ENCODE measurements at regions not wholly inside any gene's neighbourhood (a gene's known extent, or its start where the extent isn't known, plus 50 kb on each side); places are given as distances from the start of the nearest gene placed in this dataset.

- CTCF ChIA-PET, result interaction anchor here (0.6 kb wide), 1 partner anchor 184 kb away, joined by 3 read pairs; no protein-coding TSS in a partner anchor
- no TSS peak for BruUV-seq (replicated peaks)
- no peaks in the 10 kb centered on the region for H3K9me3 ChIP-seq (ENCODE audit: control insufficient read depth, insufficient read depth, low read depth, low read length)
These were observed 330.2 kb downstream of the PIK3R1 start for GRCh38 chr5:68545636-68546295.

DNA sequence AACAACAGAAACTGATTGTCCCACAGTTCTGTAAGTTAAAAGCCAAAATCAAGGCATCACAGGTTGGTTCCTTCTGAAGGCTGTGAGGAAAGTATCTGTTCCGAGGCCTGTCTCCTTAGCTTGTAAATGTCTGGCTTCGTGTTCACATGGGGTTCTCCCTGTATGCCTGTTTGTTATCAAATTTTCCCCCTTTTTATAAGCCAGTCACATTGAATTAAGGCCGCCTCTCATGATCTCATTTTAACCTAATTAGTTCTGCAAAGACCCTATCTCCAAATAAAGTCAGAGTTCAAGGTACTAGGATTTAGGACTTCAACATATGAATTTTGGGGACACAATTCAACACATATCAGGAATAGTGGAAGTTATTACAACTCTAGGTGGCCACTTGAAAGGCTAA lies 331.5 kb downstream of the PIK3R1 start:
- H3K4me1 ChIP-seq (ENCODE audit: control insufficient read depth, insufficient read depth, low read length), result peaks cover 5% of the 10 kb centered on the region; the same call in 1 of the 2 replicates
- DNase-seq (ENCODE audit: low read depth, low spot score) (no peak), ATAC-seq (no peak)
- no peaks in the 10 kb centered on the region for H3K36me3 ChIP-seq (ENCODE audit: control insufficient read depth, insufficient read depth, low read length)
- intact Hi-C loops (cut with micrococcal nuclease; ENCODE audit: unreplicated experiment), result no loop called here
- no peaks in the 10 kb centered on the region for H3K27me3 ChIP-seq (ENCODE audit: control insufficient read depth, insufficient read depth, low read length)
- no peaks in the 10 kb centered on the region for H3K9me3 ChIP-seq (ENCODE audit: control insufficient read depth, insufficient read depth, low read depth, low read length)
- no TSS peak for BruUV-seq (replicated peaks)
- H3K4me3 ChIP-seq (ENCODE audit: low read depth in 2 of 2, low read length in 2 of 2), result no peak overlapping the region
- TF ChIP-seq, protein P1, sequence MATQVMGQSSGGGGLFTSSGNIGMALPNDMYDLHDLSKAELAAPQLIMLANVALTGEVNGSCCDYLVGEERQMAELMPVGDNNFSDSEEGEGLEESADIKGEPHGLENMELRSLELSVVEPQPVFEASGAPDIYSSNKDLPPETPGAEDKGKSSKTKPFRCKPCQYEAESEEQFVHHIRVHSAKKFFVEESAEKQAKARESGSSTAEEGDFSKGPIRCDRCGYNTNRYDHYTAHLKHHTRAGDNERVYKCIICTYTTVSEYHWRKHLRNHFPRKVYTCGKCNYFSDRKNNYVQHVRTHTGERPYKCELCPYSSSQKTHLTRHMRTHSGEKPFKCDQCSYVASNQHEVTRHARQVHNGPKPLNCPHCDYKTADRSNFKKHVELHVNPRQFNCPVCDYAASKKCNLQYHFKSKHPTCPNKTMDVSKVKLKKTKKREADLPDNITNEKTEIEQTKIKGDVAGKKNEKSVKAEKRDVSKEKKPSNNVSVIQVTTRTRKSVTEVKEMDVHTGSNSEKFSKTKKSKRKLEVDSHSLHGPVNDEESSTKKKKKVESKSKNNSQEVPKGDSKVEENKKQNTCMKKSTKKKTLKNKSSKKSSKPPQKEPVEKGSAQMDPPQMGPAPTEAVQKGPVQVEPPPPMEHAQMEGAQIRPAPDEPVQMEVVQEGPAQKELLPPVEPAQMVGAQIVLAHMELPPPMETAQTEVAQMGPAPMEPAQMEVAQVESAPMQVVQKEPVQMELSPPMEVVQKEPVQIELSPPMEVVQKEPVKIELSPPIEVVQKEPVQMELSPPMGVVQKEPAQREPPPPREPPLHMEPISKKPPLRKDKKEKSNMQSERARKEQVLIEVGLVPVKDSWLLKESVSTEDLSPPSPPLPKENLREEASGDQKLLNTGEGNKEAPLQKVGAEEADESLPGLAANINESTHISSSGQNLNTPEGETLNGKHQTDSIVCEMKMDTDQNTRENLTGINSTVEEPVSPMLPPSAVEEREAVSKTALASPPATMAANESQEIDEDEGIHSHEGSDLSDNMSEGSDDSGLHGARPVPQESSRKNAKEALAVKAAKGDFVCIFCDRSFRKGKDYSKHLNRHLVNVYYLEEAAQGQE (IDR thresholded peaks at IDR 0.05; ENCODE audit: insufficient read depth in 1 of 2, low read depth in 2 of 2, low read length in 1 of 2), result no peak
- no peak for TF ChIP-seq SIN3A (IDR thresholded peaks at IDR 0.05; ENCODE audit: borderline replicate concordance, insufficient read depth, low read depth, low read length)
- TF ChIP-seq, protein P2, sequence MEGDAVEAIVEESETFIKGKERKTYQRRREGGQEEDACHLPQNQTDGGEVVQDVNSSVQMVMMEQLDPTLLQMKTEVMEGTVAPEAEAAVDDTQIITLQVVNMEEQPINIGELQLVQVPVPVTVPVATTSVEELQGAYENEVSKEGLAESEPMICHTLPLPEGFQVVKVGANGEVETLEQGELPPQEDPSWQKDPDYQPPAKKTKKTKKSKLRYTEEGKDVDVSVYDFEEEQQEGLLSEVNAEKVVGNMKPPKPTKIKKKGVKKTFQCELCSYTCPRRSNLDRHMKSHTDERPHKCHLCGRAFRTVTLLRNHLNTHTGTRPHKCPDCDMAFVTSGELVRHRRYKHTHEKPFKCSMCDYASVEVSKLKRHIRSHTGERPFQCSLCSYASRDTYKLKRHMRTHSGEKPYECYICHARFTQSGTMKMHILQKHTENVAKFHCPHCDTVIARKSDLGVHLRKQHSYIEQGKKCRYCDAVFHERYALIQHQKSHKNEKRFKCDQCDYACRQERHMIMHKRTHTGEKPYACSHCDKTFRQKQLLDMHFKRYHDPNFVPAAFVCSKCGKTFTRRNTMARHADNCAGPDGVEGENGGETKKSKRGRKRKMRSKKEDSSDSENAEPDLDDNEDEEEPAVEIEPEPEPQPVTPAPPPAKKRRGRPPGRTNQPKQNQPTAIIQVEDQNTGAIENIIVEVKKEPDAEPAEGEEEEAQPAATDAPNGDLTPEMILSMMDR (IDR thresholded peaks at IDR 0.05), result no peak
- TF ChIP-seq TCF7L2 (IDR thresholded peaks at IDR 0.05; ENCODE audit: low read depth, low read length), result no peak
- TF ChIP-seq POLR2AphosphoS5 (IDR thresholded peaks at IDR 0.05; ENCODE audit: low read depth, low read length), result no peak
- in situ Hi-C loops (cut with HindIII; ENCODE audit: low pct_unique_long_range_greater_than_20kb, low sequenced_read_pairs), result no loop called here
- ChIA-PET POLR2A (no interaction called here), CTCF (no interaction called here)
- H3K27ac ChIP-seq (ENCODE audit: low read length), result no peak overlapping the region

More at GRCh38 chr5:68545636-68546295, 330.2 kb downstream of the PIK3R1 start:
- H3K4me1 ChIP-seq (ENCODE audit: control insufficient read depth, insufficient read depth, low read length), result peaks cover 5% of the 10 kb centered on the region; the same call in 1 of the 2 replicates
- H3K4me3 ChIP-seq (ENCODE audit: low read depth in 2 of 2, low read length in 2 of 2), result no peak overlapping the region
- no peaks in the 10 kb centered on the region for H3K27me3 ChIP-seq (ENCODE audit: control insufficient read depth, insufficient read depth, low read length)
- H3K27ac ChIP-seq (ENCODE audit: low read length), result no peak overlapping the region
- H3K36me3 ChIP-seq (ENCODE audit: control insufficient read depth, insufficient read depth, low read length), result no peaks in the 10 kb centered on the region
- intact Hi-C loops (cut with micrococcal nuclease; ENCODE audit: unreplicated experiment) (no loop called here), in situ Hi-C loops (cut with HindIII; ENCODE audit: low pct_unique_long_range_greater_than_20kb, low sequenced_read_pairs) (no loop called here)
- DNase-seq (ENCODE audit: low read depth, low spot score), result no peak
- POLR2A ChIA-PET, result no interaction called here
- no peak for ATAC-seq
- TF ChIP-seq SIN3A (IDR thresholded peaks at IDR 0.05; ENCODE audit: borderline replicate concordance, insufficient read depth, low read depth, low read length) (no peak), POLR2AphosphoS5 (IDR thresholded peaks at IDR 0.05; ENCODE audit: low read depth, low read length) (no peak), TCF7L2 (IDR thresholded peaks at IDR 0.05; ENCODE audit: low read depth, low read length) (no peak)
- TF ChIP-seq, protein P2 (IDR thresholded peaks at IDR 0.05), result no peak
- TF ChIP-seq, protein P1 (IDR thresholded peaks at IDR 0.05; ENCODE audit: insufficient read depth in 1 of 2, low read depth in 2 of 2, low read length in 1 of 2), result no peak
